PC-9 (cell line): ENCODE measurements at regions not wholly inside any gene's neighbourhood (a gene's known extent, or its start where the extent isn't known, plus 50 kb on each side); places are given as distances from the start of the nearest gene placed in this dataset.

Experiments
- BruUV-seq: library from RNA; stranded (reverse); fragments of 400-500 nt; replicated peaks from 2 replicates; lab custom pipeline; 2021; lab: Mats Ljungman, UMichigan
- CTCF ChIA-PET: fragments of 300-600 bp; sonication (Branson Sonifier 250); formaldehyde crosslinking; loops from one replicate; lab custom pipeline; 2022; ENCODE audit warnings: antibody characterized with exemption; lab: Charles Lee
- POLR2A ChIA-PET: fragments of 300-600 bp; sonication (Branson Sonifier 250); formaldehyde crosslinking; loops from one replicate; lab custom pipeline; 2022; ENCODE audit warnings: antibody characterized with exemption; ENCODE audit not compliant: unreplicated experiment; lab: Charles Lee
- DNase-seq, 2 experiments: peaks; one replicate each; pipeline versions ENCODE4 v3.0.0 to v3.0.0-alpha.2; 2015 to 2022; ENCODE audit warnings: mixed read lengths in 1 of 2
- H2AFZ ChIP-seq: fragments of 200-600 bp; sonication (generic); 2 replicates; pipeline ENCODE4 v1.8.1; 2017; ENCODE audit warnings: antibody characterized with exemption
- H3F3A ChIP-seq: fragments of 200-600 bp; sonication (generic); 2 replicates; pipeline ENCODE4 v1.8.1; 2017; ENCODE audit warnings: antibody characterized with exemption, mild to moderate bottlenecking, low read depth; ENCODE audit not compliant: insufficient read depth
- H3K27ac ChIP-seq: fragments of 200-600 bp; sonication (generic); 2 replicates; pipeline ENCODE4 v1.6.1; 2016; ENCODE audit warnings: mixed run types
- H3K27me3 ChIP-seq: fragments of 200-600 bp; sonication (generic); 2 replicates; pipeline ENCODE4 v1.6.1; 2016; ENCODE audit warnings: low read depth, mixed run types; ENCODE audit not compliant: insufficient read depth
- H3K36me3 ChIP-seq: fragments of 200-600 bp; sonication (generic); 2 replicates; pipeline ENCODE4 v1.6.1; 2016; ENCODE audit warnings: low read depth, mixed run types
- H3K4me1 ChIP-seq: fragments of 200-600 bp; sonication (generic); replicated peaks from 2 replicates; pipeline ENCODE4 v1.6.1; 2016; ENCODE audit warnings: mixed run types; ENCODE audit not compliant: insufficient read depth
- H3K4me2 ChIP-seq: fragments of 200-600 bp; sonication (generic); 2 replicates; pipeline ENCODE4 v1.6.1; 2017; ENCODE audit warnings: mixed run types
- H3K4me3 ChIP-seq: fragments of 200-600 bp; sonication (generic); 2 replicates; pipeline ENCODE4 v1.6.1; 2016; ENCODE audit warnings: mixed run types
- H3K79me2 ChIP-seq: fragments of 200-600 bp; sonication (generic); 2 replicates; pipeline ENCODE4 v1.6.1; 2017; ENCODE audit warnings: low read depth, mixed run types
- H3K9me2 ChIP-seq: fragments of 200-600 bp; sonication (generic); 2 replicates; pipeline ENCODE4 v1.8.1; 2017; ENCODE audit warnings: mild to moderate bottlenecking; ENCODE audit not compliant: insufficient read depth
- H3K9me3 ChIP-seq: fragments of 200-600 bp; sonication (generic); 2 replicates; pipeline ENCODE4 v1.8.1; 2016; ENCODE audit warnings: low read depth; ENCODE audit not compliant: insufficient read depth
- H4K20me1 ChIP-seq: fragments of 200-600 bp; sonication (generic); 2 replicates; pipeline ENCODE4 v1.8.1; 2017; ENCODE audit not compliant: insufficient read depth
- CTCF ChIP-seq: fragments of 200-600 bp; sonication (generic); conservative IDR thresholded peaks from 2 replicates; pipeline ENCODE4 v1.6.1; 2017; ENCODE audit warnings: mixed run types, antibody characterized with exemption, mild to moderate bottlenecking, moderate library complexity
- EZH2 ChIP-seq: fragments of 200-600 bp; sonication (generic); IDR thresholded peaks from 2 replicates; pipeline ENCODE4 v1.8.0; 2017; ENCODE audit warnings: antibody characterized with exemption, low read depth
- intact Hi-C: fragments of 100-400 bp; cut with micrococcal nuclease; formaldehyde crosslinking; loops from one replicate; pipeline ENCODE4 v1.10.0; 2022; ENCODE audit not compliant: unreplicated experiment

- H3K36me3 ChIP-seq = no peaks in the 10 kb centered on the region
- H4K20me1 ChIP-seq = no peaks in the 10 kb centered on the region
- CTCF ChIA-PET = no interaction called here
- H3K79me2 ChIP-seq = no peaks in the 10 kb centered on the region
- H3K9me3 ChIP-seq = no peaks in the 10 kb centered on the region
- TF ChIP-seq CTCF (no peak), EZH2 (no peak)
- POLR2A ChIA-PET = no interaction called here
- H3K27me3 ChIP-seq = no peaks in the 10 kb centered on the region
- BruUV-seq = no TSS peak
- no peak overlapping the region for H3K4me3 ChIP-seq
- no peak for DNase-seq
- no peaks in the 10 kb centered on the region for H3F3A ChIP-seq
- H2AFZ ChIP-seq = no peak overlapping the region
- intact Hi-C loops = no loop called here
- H3K4me2 ChIP-seq = no peak overlapping the region
- H3K4me1 ChIP-seq = no peaks in the 10 kb centered on the region
- H3K9me2 ChIP-seq = no peaks in the 10 kb centered on the region
- H3K27ac ChIP-seq = no peak overlapping the region
Measured at GRCh38 chr2:196537311-196537710, 102.2 kb upstream of the CCDC150 start.

- no peaks in the 10 kb centered on the region for H3K79me2 ChIP-seq
- intact Hi-C loops = no loop called here
- TF ChIP-seq CTCF (no peak), EZH2 (no peak)
- H3K4me2 ChIP-seq = no peak overlapping the region
- POLR2A ChIA-PET = no interaction called here
- H3K27me3 ChIP-seq = no peaks in the 10 kb centered on the region
- H3K9me2 ChIP-seq = no peaks in the 10 kb centered on the region
- no peaks in the 10 kb centered on the region for H3K36me3 ChIP-seq
- H3K9me3 ChIP-seq = no peaks in the 10 kb centered on the region
- BruUV-seq = no TSS peak
- no peaks in the 10 kb centered on the region for H3K4me1 ChIP-seq
- CTCF ChIA-PET = no interaction called here
- H3K27ac ChIP-seq = no peak overlapping the region
- no peaks in the 10 kb centered on the region for H3F3A ChIP-seq
- no peak for DNase-seq
- H2AFZ ChIP-seq = no peak overlapping the region
- no peaks in the 10 kb centered on the region for H4K20me1 ChIP-seq
- H3K4me3 ChIP-seq = no peak overlapping the region
Measured at GRCh38 chr2:196538189-196538588, 101.3 kb upstream of the CCDC150 start.

- Histone ChIP-seq H3K27me3 (no peaks in the 10 kb centered on the region), H3K36me3 (no peaks in the 10 kb centered on the region), H3K79me2 (no peaks in the 10 kb centered on the region), H3K4me1 (no peaks in the 10 kb centered on the region), H3K4me3 (no peak overlapping the region), H2AFZ (no peak overlapping the region), H3K27ac (no peak overlapping the region), H3F3A (no peaks in the 10 kb centered on the region), H3K9me2 (no peaks in the 10 kb centered on the region), H3K9me3 (no peaks in the 10 kb centered on the region), H3K4me2 (no peak overlapping the region), H4K20me1 (no peaks in the 10 kb centered on the region)
- intact Hi-C loops = no loop called here
- POLR2A ChIA-PET = no interaction called here
- TF ChIP-seq CTCF = no peak
- DNase-seq = no peak
- no TSS peak for BruUV-seq
- CTCF ChIA-PET = no interaction called here
Measured at GRCh38 chr2:196538646-196539045, 100.9 kb upstream of the CCDC150 start.
